NB4 (cell line): ENCODE measurements at regions not wholly inside any gene's neighbourhood (a gene's known extent, or its start where the extent isn't known, plus 50 kb on each side); places are given as distances from the start of the nearest gene placed in this dataset.

Experiments used
- DNase-seq: peaks from one replicate; pipeline ENCODE4 v3.0.0; 2010; ENCODE audit warnings: low read depth
- H3K4me3 ChIP-seq: one replicate; pipeline ENCODE4 v1.5.1; 2011; ENCODE audit warnings: mild to moderate bottlenecking, low read depth, low read length, moderate library complexity
- MYC ChIP-seq: IDR thresholded peaks from 2 replicates; pipeline ENCODE4 v1.6.1; 2011; ENCODE audit warnings: low read depth, low read length
- POLR2A ChIP-seq: IDR thresholded peaks from 2 replicates; pipeline ENCODE4 v1.6.1; 2011; ENCODE audit warnings: mild to moderate bottlenecking; ENCODE audit not compliant: insufficient read length; ENCODE audit errors: extremely low read depth
- TF ChIP-seq, protein P1 (sequence below): IDR thresholded peaks from 2 replicates; pipeline ENCODE4 v1.6.1; 2011; ENCODE audit warnings: low read depth, low read length
- TF ChIP-seq, protein P2 (sequence below): IDR thresholded peaks from one replicate; pipeline ENCODE4 v1.5.1; 2012; ENCODE audit warnings: low read depth, low read length

DNA sequence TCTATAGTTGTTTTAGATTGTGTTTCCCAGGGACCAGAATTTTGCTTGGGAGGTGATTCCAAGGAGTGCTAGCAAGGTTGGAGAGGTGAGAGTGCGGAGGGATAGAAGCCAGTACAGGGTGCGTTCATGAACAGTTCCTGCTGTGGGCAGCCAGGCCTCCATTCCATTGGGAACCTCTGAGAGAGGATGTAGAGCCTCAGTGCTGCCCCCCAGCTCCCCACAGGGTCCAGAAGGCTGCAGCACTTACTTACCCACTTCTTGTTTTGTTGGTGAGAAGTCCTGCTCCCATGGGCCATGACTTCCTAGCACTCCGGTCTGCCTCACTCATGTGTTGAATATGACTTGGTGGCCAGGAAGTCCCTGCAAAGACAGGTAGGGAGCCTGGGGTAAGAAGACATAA, 128.2 kb upstream of the GAS1 start:
- no peak for DNase-seq
- H3K4me3 ChIP-seq, result no peak overlapping the region
- TF ChIP-seq POLR2A (no peak), MYC (no peak)
- TF ChIP-seq, protein P1, sequence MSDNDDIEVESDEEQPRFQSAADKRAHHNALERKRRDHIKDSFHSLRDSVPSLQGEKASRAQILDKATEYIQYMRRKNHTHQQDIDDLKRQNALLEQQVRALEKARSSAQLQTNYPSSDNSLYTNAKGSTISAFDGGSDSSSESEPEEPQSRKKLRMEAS, result no peak
- TF ChIP-seq, protein P2, sequence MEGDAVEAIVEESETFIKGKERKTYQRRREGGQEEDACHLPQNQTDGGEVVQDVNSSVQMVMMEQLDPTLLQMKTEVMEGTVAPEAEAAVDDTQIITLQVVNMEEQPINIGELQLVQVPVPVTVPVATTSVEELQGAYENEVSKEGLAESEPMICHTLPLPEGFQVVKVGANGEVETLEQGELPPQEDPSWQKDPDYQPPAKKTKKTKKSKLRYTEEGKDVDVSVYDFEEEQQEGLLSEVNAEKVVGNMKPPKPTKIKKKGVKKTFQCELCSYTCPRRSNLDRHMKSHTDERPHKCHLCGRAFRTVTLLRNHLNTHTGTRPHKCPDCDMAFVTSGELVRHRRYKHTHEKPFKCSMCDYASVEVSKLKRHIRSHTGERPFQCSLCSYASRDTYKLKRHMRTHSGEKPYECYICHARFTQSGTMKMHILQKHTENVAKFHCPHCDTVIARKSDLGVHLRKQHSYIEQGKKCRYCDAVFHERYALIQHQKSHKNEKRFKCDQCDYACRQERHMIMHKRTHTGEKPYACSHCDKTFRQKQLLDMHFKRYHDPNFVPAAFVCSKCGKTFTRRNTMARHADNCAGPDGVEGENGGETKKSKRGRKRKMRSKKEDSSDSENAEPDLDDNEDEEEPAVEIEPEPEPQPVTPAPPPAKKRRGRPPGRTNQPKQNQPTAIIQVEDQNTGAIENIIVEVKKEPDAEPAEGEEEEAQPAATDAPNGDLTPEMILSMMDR, result no peak

DNA sequence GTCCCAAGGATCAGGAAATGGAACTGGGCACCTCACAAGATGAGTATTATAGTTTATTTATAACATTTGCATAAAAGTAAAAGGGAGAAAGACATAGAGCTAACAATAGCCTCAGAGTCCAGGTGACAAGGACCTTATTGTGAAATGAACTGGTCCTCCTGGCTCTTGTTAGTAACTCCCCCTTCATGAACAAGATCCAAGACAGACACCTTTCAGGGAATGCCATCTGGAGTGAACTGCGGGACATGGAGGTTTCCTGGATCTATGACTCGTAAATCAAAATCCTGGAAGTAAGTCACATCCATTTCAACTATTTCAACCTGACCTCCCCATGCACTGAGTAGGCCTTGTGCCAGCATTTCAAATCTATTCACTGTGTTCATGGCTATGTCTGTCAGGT, 129.5 kb upstream of the GAS1 start:
- no peak overlapping the region for H3K4me3 ChIP-seq
- no peak for DNase-seq
- TF ChIP-seq, protein P1, result no peak
- TF ChIP-seq POLR2A (no peak), MYC (no peak)
- TF ChIP-seq, protein P2, result no peak

DNA sequence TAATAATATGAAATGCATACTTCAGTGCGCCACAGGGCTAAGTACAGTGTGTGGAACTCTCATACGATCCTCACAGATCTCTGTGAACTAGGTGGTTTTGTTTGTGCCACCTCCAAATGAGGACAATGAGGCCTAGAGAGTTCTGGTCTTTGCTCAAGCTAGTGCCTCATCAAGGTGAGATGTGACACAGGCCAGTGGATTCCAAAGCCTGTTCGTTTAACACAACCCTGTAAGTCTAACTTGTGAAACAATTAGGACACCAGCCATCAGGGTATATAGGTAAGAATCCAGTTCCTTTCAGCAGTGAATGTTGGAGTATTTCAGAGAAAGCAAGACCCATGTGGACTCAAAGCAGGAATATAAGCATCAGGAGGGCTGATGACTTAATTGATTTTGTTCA, 130.7 kb upstream of the GAS1 start:
- H3K4me3 ChIP-seq, result no peak overlapping the region
- no peak for TF ChIP-seq POLR2A
- TF ChIP-seq, protein P2, result no peak
- TF ChIP-seq, protein P1, result no peak
- no peak for TF ChIP-seq MYC
- no peak for DNase-seq

DNA sequence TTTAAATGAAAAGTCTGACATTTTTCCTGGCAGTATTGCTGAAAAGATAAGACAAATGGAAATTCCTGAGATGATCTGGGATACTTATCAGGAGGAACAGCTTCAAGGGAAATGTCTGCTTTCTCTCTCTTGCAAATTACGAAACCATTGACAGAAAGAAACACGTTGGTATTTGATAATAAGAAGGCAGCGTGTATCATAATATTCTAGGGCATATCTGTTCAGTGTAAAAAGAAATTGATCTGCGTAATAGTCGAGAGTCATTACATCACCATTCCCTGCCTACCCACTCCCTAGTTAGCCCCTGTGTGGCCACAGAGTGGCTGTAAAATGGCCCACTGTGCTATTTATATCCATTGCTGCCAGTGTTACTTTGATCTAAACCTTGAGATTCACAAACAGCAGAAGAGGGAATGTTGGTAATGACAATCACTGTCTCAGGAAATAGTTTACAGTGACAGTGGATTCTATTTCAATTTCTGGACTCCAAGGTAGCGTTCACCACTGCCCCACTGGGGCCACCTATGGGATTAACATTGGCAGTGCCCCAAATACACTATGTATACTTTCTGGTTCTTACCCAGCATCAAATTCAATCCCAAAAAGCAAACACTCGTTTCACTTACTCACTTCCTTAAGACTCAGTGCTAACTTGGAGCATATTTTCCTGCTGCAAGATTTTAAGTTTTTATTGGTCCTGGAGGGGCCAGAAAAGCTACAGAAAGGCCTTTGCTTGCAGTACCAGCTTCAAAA, 133.4 kb upstream of the GAS1 start:
- TF ChIP-seq MYC, result no peak
- TF ChIP-seq POLR2A, result no peak
- TF ChIP-seq, protein P1, result no peak
- TF ChIP-seq, protein P2, result no peak
- H3K4me3 ChIP-seq, result no peak overlapping the region
- peak; percentile 5 for DNase-seq

DNA sequence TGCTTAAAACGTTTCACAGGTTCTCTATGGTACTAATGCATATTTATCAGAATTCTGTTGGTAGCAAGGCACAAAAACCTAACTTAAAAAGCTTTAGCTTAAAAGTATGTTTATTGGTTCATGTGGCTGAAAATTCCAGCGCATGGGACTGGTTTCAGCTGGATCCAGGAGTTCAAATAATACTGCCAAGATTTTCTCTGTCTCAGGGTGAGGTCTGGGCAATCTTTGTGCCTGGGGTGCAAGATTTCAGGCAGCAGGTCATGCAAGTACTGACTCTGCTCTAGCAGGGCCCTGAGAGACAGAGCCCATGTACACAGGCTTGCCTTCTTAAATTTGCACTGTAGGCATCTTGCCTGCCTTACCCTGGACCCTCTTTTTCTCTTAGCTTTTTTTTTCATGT, 134.2 kb upstream of the GAS1 start:
- TF ChIP-seq, protein P2, result no peak
- TF ChIP-seq, protein P1, result no peak
- TF ChIP-seq MYC (no peak), POLR2A (no peak)
- H3K4me3 ChIP-seq, result no peak overlapping the region
- DNase-seq, result no peak
